GM12892 (cell line): ENCODE measurements at regions not wholly inside any gene's neighbourhood (a gene's known extent, or its start where the extent isn't known, plus 50 kb on each side); places are given as distances from the start of the nearest gene placed in this dataset.

ENCODE experiments used
- POLR2A ChIP-seq: IDR thresholded peaks from 2 replicates; pipeline ENCODE4 v1.6.1; 2011; ENCODE audit warnings: low read depth, low read length, control low read depth
- TAF1 ChIP-seq: IDR thresholded peaks from 2 replicates; pipeline ENCODE4 v1.6.1; 2011; ENCODE audit warnings: low read depth, mild to moderate bottlenecking, control low read depth, low read length, borderline replicate concordance

- TF ChIP-seq POLR2A (no peak), TAF1 (no peak)
Observed at GRCh38 chr4:36872679-36873078, 371.9 kb upstream of the NWD2 start.
